ENCODE measurements at regions not wholly inside any gene's neighbourhood (a gene's known extent, or its start where the extent isn't known, plus 50 kb on each side); places are given as distances from the start of the nearest gene placed in this dataset.

DNA sequence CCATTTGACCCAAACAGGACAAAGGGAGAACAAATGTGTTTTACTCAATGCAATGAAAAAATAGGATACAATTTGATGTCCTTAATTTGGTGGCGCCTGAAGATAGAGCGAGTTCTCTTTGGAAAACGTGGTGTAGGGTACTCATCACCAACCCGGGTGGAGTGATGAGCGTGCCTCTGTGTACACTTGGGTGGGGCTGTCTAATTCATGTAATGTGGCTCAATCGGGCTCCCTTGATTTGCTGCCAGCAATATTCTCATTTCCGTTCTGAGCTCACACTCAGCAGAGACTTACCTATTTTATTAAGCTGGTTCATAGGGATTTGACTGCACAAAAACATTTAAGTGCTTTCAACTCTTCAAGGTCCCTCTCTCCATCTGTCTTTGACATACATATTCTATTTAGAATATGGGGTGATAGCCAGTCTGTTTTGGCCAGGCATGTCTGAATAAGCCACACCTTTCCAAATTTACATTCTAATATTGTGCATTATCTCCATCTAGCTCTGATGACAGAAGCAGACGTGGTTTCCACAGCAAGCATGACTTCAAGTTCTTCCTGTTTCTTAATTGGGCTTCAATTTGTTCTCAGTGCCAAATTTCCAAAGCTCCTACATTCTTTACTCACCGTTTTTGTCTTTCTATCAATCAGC lies 162.5 kb downstream of the IRX2 start:
- no peak for DNase-seq (ENCODE audit: low read depth, low spot score)
- ChIA-PET CTCF (no interaction called here), POLR2A (no interaction called here)
- Histone ChIP-seq H3K4me3 (replicated peaks in 1 of 3; ENCODE audit: insufficient read depth in 1 of 3, low read depth in 1 of 3, low read length in 3 of 3) (no peak overlapping the region), H3K4me2 (ENCODE audit: insufficient read depth, low read length) (no peak overlapping the region), H3K79me2 (ENCODE audit: control insufficient read depth, insufficient read depth, low read length) (no peaks in the 10 kb centered on the region), H3K27ac (ENCODE audit: insufficient read depth, low read depth, low read length) (no peak overlapping the region), H3K9me3 (replicated peaks; ENCODE audit: control insufficient read depth, insufficient read depth, low read length) (peaks cover 6% of the 10 kb centered on the region), H3K4me1 (ENCODE audit: control insufficient read depth, extremely low read depth, insufficient read depth, low read length) (no peaks in the 10 kb centered on the region), H3K27me3 (ENCODE audit: control insufficient read depth in 2 of 2, insufficient read depth in 2 of 2, low read length in 2 of 2) (no peaks in the 10 kb centered on the region), H3K9me1 (replicated peaks; ENCODE audit: control insufficient read depth, extremely low read depth, insufficient read depth, low read length) (no peaks in the 10 kb centered on the region), H2AFZ (ENCODE audit: low read depth, low read length) (no peak overlapping the region), H4K20me1 (replicated peaks; ENCODE audit: control insufficient read depth, extremely low read depth, insufficient read depth, low read length) (no peaks in the 10 kb centered on the region), H3K36me3 (ENCODE audit: control insufficient read depth in 2 of 2, extremely low read depth in 1 of 2, insufficient read depth in 2 of 2, low read length in 2 of 2) (no peaks in the 10 kb centered on the region), H3K9ac (replicated peaks; ENCODE audit: extremely low read depth, insufficient read depth, low read length) (no peak overlapping the region)
- dilution Hi-C loops (cut with MboI; ENCODE audit: extremely low pct_ligation_motif_present, low sequenced_read_pairs) (no loop called here), intact Hi-C loops (cut with micrococcal nuclease) (no loop called here)
- BruUV-seq (replicated peaks): no TSS peak
- TF ChIP-seq JUN (IDR thresholded peaks at IDR 0.05; ENCODE audit: borderline replicate concordance, insufficient read depth, insufficient read length, low read depth) (no peak), GATA2 (IDR thresholded peaks at IDR 0.05; ENCODE audit: insufficient read depth, insufficient read length, low read depth, low read length) (no peak), EZH2 (IDR thresholded peaks at IDR 0.05; ENCODE audit: borderline replicate concordance, low read depth, low read length, severe bottlenecking) (no peak), MYC (IDR thresholded peaks at IDR 0.05; ENCODE audit: low read depth, low read length) (no peak), POLR2AphosphoS5 (IDR thresholded peaks at IDR 0.05; ENCODE audit: insufficient read depth, low read depth, low read length) (no peak), POLR2A (IDR thresholded peaks at IDR 0.05; ENCODE audit: low read depth, low read length) (no peak), FOS (IDR thresholded peaks at IDR 0.05; ENCODE audit: borderline replicate concordance, insufficient read depth, low read length) (no peak)
- TF ChIP-seq, protein P1, sequence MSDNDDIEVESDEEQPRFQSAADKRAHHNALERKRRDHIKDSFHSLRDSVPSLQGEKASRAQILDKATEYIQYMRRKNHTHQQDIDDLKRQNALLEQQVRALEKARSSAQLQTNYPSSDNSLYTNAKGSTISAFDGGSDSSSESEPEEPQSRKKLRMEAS (IDR thresholded peaks at IDR 0.05; ENCODE audit: insufficient read depth, insufficient read length): no peak
- no peak for FAIRE-seq

Measured in endothelial cell of umbilical vein (primary cell).